ENCODE measurements at regions not wholly inside any gene's neighbourhood (a gene's known extent, or its start where the extent isn't known, plus 50 kb on each side); places are given as distances from the start of the nearest gene placed in this dataset.
"Not testable (repeated sequence)": the region's sequence is repeated elsewhere in the genome, so short reads cannot be mapped to it uniquely, and the experiment has no call there.

- DNase-seq, result no peak
These were observed 136.5 kb upstream of the IFNG-AS1 start for GRCh38 chr12:67852701-67853100.

- DNase-seq, result no peak
These were observed 136.0 kb upstream of the IFNG-AS1 start for GRCh38 chr12:67853204-67853603.

GRCh38 chr12:67854351-67854750 lies 134.9 kb upstream of the IFNG-AS1 start:
- DNase-seq, result no peak

GRCh38 chr12:67855103-67855502 lies 134.1 kb upstream of the IFNG-AS1 start:
- no peak for DNase-seq

- DNase-seq, result no peak
These were observed 118.0 kb upstream of the IFNG-AS1 start for GRCh38 chr12:67871231-67871630.

GRCh38 chr12:67873355-67873754 lies 115.9 kb upstream of the IFNG-AS1 start:
- no peak for DNase-seq

- no peak for DNase-seq
These were observed 112.8 kb upstream of the IFNG-AS1 start for GRCh38 chr12:67876305-67876915.

GRCh38 chr12:67877727-67878126 lies 111.5 kb upstream of the IFNG-AS1 start:
- DNase-seq, result no peak

GRCh38 chr12:67879937-67880336 lies 109.3 kb upstream of the IFNG-AS1 start:
- no peak for DNase-seq

GRCh38 chr12:67881565-67881964 lies 107.7 kb upstream of the IFNG-AS1 start:
- no peak for DNase-seq

GRCh38 chr12:67884596-67884995 lies 104.7 kb upstream of the IFNG-AS1 start:
- DNase-seq, result no peak

GRCh38 chr12:67885375-67886169 lies 103.7 kb upstream of the IFNG-AS1 start:
- DNase-seq, result no peak

- DNase-seq, result no peak
These were observed 102.2 kb upstream of the IFNG-AS1 start for GRCh38 chr12:67887065-67887464.

GRCh38 chr12:67889931-67890330 lies 99.3 kb upstream of the IFNG-AS1 start:
- no peak for DNase-seq

- no peak for DNase-seq
These were observed 98.5 kb upstream of the IFNG-AS1 start for GRCh38 chr12:67890726-67891258.

- DNase-seq, result no peak
These were observed 97.7 kb upstream of the IFNG-AS1 start for GRCh38 chr12:67891596-67891995.

GRCh38 chr12:67892259-67893021 lies 96.8 kb upstream of the IFNG-AS1 start:
- no peak for DNase-seq

GRCh38 chr12:67893022-67893580 lies 96.1 kb upstream of the IFNG-AS1 start:
- no peak for DNase-seq

GRCh38 chr12:67900418-67900817 lies 88.8 kb upstream of the IFNG-AS1 start:
- not testable (repeated sequence) for DNase-seq

- DNase-seq, result no peak
These were observed 80.1 kb upstream of the IFNG-AS1 start for GRCh38 chr12:67909091-67909531.

GRCh38 chr12:67909681-67910080 lies 79.6 kb upstream of the IFNG-AS1 start:
- DNase-seq, result no peak

GRCh38 chr12:67910360-67911274 lies 78.6 kb upstream of the IFNG-AS1 start:
- DNase-seq, result no peak

Data from NCI-H345 (cell line).